Fibroblast of villous mesenchyme (primary cell): ENCODE measurements at regions not wholly inside any gene's neighbourhood (a gene's known extent, or its start where the extent isn't known, plus 50 kb on each side); places are given as distances from the start of the nearest gene placed in this dataset.

Experiments
- DNase-seq: peaks from one replicate; pipeline ENCODE4 v3.0.0-alpha.2; 2010; ENCODE audit warnings: low read depth
- H3K4me3 ChIP-seq: 2 replicates; pipeline ENCODE4 v1.5.1; 2011; ENCODE audit warnings: low read depth, mild to moderate bottlenecking, low read length
- CTCF ChIP-seq: IDR thresholded peaks from 2 replicates; pipeline ENCODE4 v1.5.1; 2012; ENCODE audit warnings: low read depth, mild to moderate bottlenecking, low read length; ENCODE audit not compliant: insufficient read depth

GRCh38 chr4:175106301-175106700, 188.1 kb downstream of the ADAM29 start:
- H3K4me3 ChIP-seq = no peak overlapping the region
- no peak for TF ChIP-seq CTCF
- DNase-seq = peak; percentile 4

GRCh38 chr4:175109933-175110332, 191.8 kb downstream of the ADAM29 start:
- H3K4me3 ChIP-seq = no peak overlapping the region
- TF ChIP-seq CTCF = no peak

GRCh38 chr4:175125410-175126068, 207.4 kb downstream of the ADAM29 start:
- TF ChIP-seq CTCF = no peak
- H3K4me3 ChIP-seq = no peak overlapping the region
- DNase-seq = no peak

More at GRCh38 chr4:175109933-175110332, 191.8 kb downstream of the ADAM29 start:
- DNase-seq = no peak

GRCh38 chr4:175127314-175127713, 209.2 kb downstream of the ADAM29 start:
- no peak overlapping the region for H3K4me3 ChIP-seq
- DNase-seq = peak; percentile 38
- TF ChIP-seq CTCF = no peak

GRCh38 chr4:175129797-175130196, 211.6 kb downstream of the ADAM29 start:
- H3K4me3 ChIP-seq = no peak overlapping the region
- no peak for DNase-seq
- no peak for TF ChIP-seq CTCF

- no peak overlapping the region for H3K4me3 ChIP-seq
- no peak for DNase-seq
- TF ChIP-seq CTCF = no peak
Measured at GRCh38 chr4:175139205-175139604, 221.0 kb downstream of the ADAM29 start.

- no peak for TF ChIP-seq CTCF
Measured at GRCh38 chr4:175143116-175143515, 225.0 kb downstream of the ADAM29 start.

More at GRCh38 chr4:175143116-175143515, 225.0 kb downstream of the ADAM29 start:
- no peak overlapping the region for H3K4me3 ChIP-seq
- DNase-seq = no peak
